Effector memory CD4-positive, alpha-beta T cell (primary cell): ENCODE measurements at regions not wholly inside any gene's neighbourhood (a gene's known extent, or its start where the extent isn't known, plus 50 kb on each side); places are given as distances from the start of the nearest gene placed in this dataset.
"Not testable (repeated sequence)": the region's sequence is repeated elsewhere in the genome, so short reads cannot be mapped to it uniquely, and the experiment has no call there.

Source experiments
- DNase-seq, 3 donors: peaks; one replicate each; pipeline ENCODE4 v3.0.0-alpha.2; 2020
- H3K27ac ChIP-seq: 2 replicates; pipeline ENCODE4 v1.7.0; 2013; ENCODE audit warnings: mild to moderate bottlenecking, low read length, moderate library complexity; ENCODE audit not compliant: insufficient read depth, poor library complexity, severe bottlenecking
- H3K27me3 ChIP-seq: replicated peaks from 2 replicates; pipeline ENCODE4 v1.7.0; 2013; ENCODE audit warnings: mild to moderate bottlenecking, low read length; ENCODE audit not compliant: insufficient read depth, control insufficient read depth, poor library complexity, severe bottlenecking
- H3K36me3 ChIP-seq: 2 replicates; pipeline ENCODE4 v1.7.0; 2013; ENCODE audit warnings: mild to moderate bottlenecking, low read length, moderate library complexity; ENCODE audit not compliant: control insufficient read depth, insufficient read depth
- H3K4me1 ChIP-seq: 2 replicates; pipeline ENCODE4 v1.7.0; 2013; ENCODE audit warnings: low read length, mild to moderate bottlenecking; ENCODE audit not compliant: control insufficient read depth, insufficient read depth, poor library complexity, severe bottlenecking
- H3K4me3 ChIP-seq: 2 replicates; pipeline ENCODE4 v1.7.0; 2013; ENCODE audit warnings: low read length, low read depth, mild to moderate bottlenecking; ENCODE audit not compliant: insufficient read depth, poor library complexity, severe bottlenecking
- H3K9me3 ChIP-seq: 2 replicates; pipeline ENCODE4 v1.7.0; 2013; ENCODE audit warnings: mild to moderate bottlenecking, low read length, moderate library complexity; ENCODE audit not compliant: control insufficient read depth

DNA sequence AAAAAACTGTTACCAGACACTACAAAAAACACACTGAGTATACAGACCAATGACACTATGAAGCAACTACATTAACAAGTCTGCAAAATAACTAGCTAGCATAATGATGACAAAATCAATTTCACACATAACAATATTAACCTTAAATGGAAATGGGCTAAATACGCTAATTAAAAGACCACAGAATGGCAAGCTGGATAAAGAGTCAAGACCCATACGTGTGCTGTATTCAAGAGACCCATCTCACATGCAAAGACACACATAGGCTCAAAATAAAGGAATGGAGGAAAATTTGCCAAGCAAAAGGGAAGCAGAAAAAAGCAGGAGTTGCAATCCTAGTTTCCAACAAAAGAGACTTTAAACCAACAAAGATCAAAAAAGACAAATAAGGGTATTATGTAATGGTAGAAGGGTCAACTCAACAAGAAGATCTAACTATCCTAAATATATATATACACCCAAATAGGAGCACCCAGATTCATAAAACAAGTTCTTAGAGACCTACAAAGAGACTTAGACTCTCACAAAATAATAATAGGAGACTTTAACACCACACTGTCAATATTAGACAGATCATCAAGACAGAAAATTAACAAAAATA, 158.6 kb downstream of the ALDH8A1 start:
- H3K4me3 ChIP-seq, H3K27me3 ChIP-seq, H3K4me1 ChIP-seq, DNase-seq, H3K27ac ChIP-seq, H3K9me3 ChIP-seq, H3K36me3 ChIP-seq: not testable (repeated sequence)

DNA sequence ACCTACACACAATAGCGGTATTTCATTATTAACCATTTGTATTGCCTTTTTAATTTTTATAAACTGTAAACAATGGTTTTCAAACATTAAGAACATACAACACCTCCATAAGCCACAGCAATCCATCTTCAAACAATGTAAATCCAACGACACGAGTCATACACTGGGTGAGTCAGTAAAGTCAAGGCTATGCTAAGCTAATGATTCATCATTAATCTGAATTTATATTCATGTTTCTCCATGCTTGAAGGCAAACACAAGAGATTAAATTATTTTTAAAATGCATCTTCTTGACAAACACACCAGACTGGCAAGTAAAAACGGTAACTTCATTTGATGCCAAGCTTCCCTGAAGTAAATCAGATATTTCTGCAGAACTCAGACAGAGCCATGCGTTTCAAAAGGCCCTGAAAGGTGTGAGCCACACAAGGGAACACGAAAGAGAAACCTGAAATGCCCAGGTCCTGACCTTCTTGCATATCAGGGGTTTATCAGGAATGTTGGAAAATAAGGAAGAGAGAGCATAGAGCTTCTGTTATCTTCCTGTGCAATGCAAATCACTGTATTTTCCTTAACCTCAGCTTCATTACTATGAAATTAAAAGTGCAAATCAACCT, 162.5 kb downstream of the ALDH8A1 start:
- H3K27me3 ChIP-seq = no peaks in the 10 kb centered on the region
- H3K36me3 ChIP-seq = no peaks in the 10 kb centered on the region
- H3K9me3 ChIP-seq = no peaks in the 10 kb centered on the region
- H3K4me1 ChIP-seq = no peaks in the 10 kb centered on the region
- DNase-seq = no peak
- H3K4me3 ChIP-seq = no peak overlapping the region
- no peak overlapping the region for H3K27ac ChIP-seq

- Histone ChIP-seq H3K27me3 (no peaks in the 10 kb centered on the region), H3K36me3 (no peaks in the 10 kb centered on the region), H3K27ac (no peak overlapping the region), H3K4me3 (no peak overlapping the region), H3K4me1 (no peaks in the 10 kb centered on the region), H3K9me3 (no peaks in the 10 kb centered on the region)
- DNase-seq = no peak
Measured at GRCh38 chr6:134784336-134784735, 165.6 kb downstream of the ALDH8A1 start.

GRCh38 chr6:134778431-134778830, 171.5 kb downstream of the ALDH8A1 start:
- H3K4me1 ChIP-seq = no peaks in the 10 kb centered on the region
- no peaks in the 10 kb centered on the region for H3K36me3 ChIP-seq
- no peaks in the 10 kb centered on the region for H3K27me3 ChIP-seq
- no peak for DNase-seq
- H3K9me3 ChIP-seq = no peaks in the 10 kb centered on the region
- H3K4me3 ChIP-seq = no peak overlapping the region
- no peak overlapping the region for H3K27ac ChIP-seq

- no peaks in the 10 kb centered on the region for H3K9me3 ChIP-seq
- no peak overlapping the region for H3K27ac ChIP-seq
- no peak overlapping the region for H3K4me3 ChIP-seq
- no peak for DNase-seq
- H3K36me3 ChIP-seq = no peaks in the 10 kb centered on the region
- no peaks in the 10 kb centered on the region for H3K27me3 ChIP-seq
- no peaks in the 10 kb centered on the region for H3K4me1 ChIP-seq
Measured at GRCh38 chr6:134774201-134774638, 175.7 kb downstream of the ALDH8A1 start.

DNA sequence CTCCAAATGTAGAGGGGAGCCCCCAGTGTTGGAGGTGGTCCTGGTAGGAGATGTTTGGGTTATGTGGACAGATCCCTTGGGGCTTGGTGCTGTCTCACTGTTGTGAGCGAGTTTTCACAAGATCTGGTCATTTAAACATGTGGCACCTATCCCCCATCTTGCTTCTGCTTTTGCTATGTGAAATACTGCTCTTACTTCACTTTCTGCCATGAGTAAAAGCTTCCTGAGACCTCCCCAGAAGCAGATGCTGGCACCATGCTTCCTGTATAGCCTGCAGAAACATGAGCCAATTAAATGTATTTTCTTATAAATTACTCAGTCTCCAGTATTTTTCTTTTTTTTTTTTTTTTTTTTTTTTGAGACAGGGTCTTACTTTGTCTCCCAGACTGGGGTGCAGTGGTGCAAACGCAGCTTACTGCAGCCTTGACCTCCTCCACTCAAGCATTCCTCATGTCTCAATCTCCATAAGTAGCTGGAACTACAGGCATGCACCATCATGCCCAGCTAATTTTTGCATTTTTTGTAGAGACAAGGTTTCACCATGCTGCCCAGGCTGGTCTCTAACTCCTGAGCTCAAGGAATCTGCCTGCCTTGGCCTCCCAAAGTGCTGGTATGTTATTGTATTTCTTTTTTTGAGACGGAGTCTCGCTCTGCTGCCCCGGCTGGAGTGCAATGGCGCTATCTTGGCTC, 177.1 kb downstream of the ALDH8A1 start:
- Histone ChIP-seq H3K4me1 (no peaks in the 10 kb centered on the region), H3K27me3 (no peaks in the 10 kb centered on the region), H3K27ac (no peak overlapping the region), H3K36me3 (no peaks in the 10 kb centered on the region), H3K4me3 (no peak overlapping the region), H3K9me3 (no peaks in the 10 kb centered on the region)
- DNase-seq = no peak

DNA sequence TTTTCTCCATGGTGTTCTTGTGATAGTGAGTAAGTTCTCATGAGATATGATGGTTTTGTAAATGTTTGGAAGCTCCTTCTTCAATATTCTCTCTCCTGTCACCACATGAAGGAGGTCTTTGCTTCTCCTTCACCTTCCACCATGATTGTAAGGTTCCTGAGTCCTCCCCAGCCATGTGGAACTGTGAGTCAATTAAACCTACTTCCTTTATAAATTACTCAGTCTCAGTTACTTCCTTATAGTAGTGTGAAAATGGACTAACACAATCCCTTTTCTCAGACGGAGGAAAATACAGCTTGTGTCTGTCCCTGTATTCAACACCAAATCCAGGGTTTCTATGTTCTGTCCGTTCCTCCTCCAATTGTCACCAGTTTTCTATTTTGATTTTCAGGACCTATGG, 181.0 kb downstream of the ALDH8A1 start:
- no peak for DNase-seq
- Histone ChIP-seq H3K4me3 (no peak overlapping the region), H3K27me3 (no peaks in the 10 kb centered on the region), H3K9me3 (no peaks in the 10 kb centered on the region), H3K36me3 (no peaks in the 10 kb centered on the region), H3K27ac (no peak overlapping the region), H3K4me1 (no peaks in the 10 kb centered on the region)

DNA sequence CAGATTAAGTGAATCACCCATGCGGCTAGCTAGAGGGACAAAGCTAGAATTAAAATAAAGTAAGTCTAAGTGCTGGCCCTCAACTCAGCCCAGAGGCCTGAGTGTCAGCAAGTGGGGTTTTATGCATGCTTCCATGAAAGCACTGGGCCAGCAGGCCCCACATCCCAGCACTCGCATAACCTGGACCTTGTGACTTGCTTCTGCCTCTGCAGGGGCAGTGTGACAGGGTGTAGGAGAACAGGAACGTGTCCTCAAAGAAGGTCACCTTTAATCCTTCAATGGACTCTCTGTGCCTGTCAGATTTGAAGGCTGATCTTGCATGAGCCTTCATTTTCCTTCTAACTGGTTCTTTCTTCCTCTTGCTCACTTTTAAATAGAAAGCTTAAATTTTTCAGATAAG, 183.4 kb downstream of the ALDH8A1 start:
- Histone ChIP-seq H3K27me3 (no peaks in the 10 kb centered on the region), H3K9me3 (no peaks in the 10 kb centered on the region), H3K36me3 (no peaks in the 10 kb centered on the region), H3K4me1 (no peaks in the 10 kb centered on the region), H3K27ac (no peak overlapping the region), H3K4me3 (no peak overlapping the region)
- no peak for DNase-seq

DNA sequence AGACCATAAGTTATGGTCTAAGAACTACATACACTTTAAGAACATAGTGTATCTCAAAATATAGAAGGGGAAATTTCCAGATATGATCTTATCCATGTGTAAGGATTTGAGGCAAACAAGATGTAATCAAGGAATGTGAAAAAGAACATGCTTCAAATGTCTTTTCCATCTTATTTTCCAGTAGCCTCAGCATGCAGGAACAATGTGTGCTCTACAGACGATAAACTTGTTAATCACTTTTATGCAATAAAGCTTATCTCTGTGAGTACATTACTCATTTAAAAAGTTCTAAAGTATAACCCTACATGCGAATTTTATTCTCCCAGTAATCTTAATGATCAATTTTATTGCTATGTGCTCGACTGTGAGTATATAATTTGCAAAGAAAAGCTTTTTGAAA, 185.2 kb downstream of the ALDH8A1 start:
- H3K4me3 ChIP-seq = no peak overlapping the region
- no peaks in the 10 kb centered on the region for H3K4me1 ChIP-seq
- H3K27ac ChIP-seq = no peak overlapping the region
- DNase-seq = no peak
- no peaks in the 10 kb centered on the region for H3K27me3 ChIP-seq
- no peaks in the 10 kb centered on the region for H3K9me3 ChIP-seq
- no peaks in the 10 kb centered on the region for H3K36me3 ChIP-seq

GRCh38 chr6:134763575-134763974, 186.3 kb downstream of the ALDH8A1 start:
- H3K4me1 ChIP-seq, H3K4me3 ChIP-seq, H3K36me3 ChIP-seq, H3K27ac ChIP-seq, H3K27me3 ChIP-seq, H3K9me3 ChIP-seq, DNase-seq: not testable (repeated sequence)
